ENCODE measurements at regions not wholly inside any gene's neighbourhood (a gene's known extent, or its start where the extent isn't known, plus 50 kb on each side); places are given as distances from the start of the nearest gene placed in this dataset.

DNA sequence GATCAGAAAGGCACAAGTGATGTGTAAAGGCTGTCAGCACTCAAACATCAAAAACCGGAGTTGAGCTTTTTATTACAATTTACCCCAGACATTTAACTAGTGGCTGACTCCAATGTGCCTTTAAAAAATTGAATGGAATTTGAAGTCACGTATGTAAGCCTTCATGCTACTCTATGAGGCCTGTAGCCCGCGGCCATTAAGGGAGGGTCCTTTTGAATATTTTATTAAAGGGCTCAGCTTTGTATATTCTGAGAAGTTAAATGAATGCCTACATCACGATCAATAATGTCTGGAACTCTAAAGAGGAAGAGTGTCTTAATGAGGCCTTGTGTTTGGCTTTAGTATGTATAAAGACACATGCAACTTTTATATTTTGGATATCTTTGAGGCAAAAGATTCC is 916.6 kb upstream of the CELF2 start:
- TF ChIP-seq, protein P1, sequence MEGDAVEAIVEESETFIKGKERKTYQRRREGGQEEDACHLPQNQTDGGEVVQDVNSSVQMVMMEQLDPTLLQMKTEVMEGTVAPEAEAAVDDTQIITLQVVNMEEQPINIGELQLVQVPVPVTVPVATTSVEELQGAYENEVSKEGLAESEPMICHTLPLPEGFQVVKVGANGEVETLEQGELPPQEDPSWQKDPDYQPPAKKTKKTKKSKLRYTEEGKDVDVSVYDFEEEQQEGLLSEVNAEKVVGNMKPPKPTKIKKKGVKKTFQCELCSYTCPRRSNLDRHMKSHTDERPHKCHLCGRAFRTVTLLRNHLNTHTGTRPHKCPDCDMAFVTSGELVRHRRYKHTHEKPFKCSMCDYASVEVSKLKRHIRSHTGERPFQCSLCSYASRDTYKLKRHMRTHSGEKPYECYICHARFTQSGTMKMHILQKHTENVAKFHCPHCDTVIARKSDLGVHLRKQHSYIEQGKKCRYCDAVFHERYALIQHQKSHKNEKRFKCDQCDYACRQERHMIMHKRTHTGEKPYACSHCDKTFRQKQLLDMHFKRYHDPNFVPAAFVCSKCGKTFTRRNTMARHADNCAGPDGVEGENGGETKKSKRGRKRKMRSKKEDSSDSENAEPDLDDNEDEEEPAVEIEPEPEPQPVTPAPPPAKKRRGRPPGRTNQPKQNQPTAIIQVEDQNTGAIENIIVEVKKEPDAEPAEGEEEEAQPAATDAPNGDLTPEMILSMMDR (IDR thresholded peaks at IDR 0.05; ENCODE audit: poor library complexity) = no peak
- TF ChIP-seq EZH2phosphoT487 (IDR thresholded peaks at IDR 0.05; ENCODE audit: low read depth, severe bottlenecking, unreplicated experiment) = no peak
